ENCODE measurements at regions not wholly inside any gene's neighbourhood (a gene's known extent, or its start where the extent isn't known, plus 50 kb on each side); places are given as distances from the start of the nearest gene placed in this dataset.

GRCh38 chr11:88038063-88038462, 137.2 kb downstream of the RAB38 start:
- no peak for TF ChIP-seq CTCF (IDR thresholded peaks at IDR 0.05; ENCODE audit: low read depth, low read length, poor library complexity, severe bottlenecking)
- TF ChIP-seq EZH2phosphoT487 (IDR thresholded peaks at IDR 0.05; ENCODE audit: borderline replicate concordance, low read length) = no peak
